GM12878 (cell line): ENCODE measurements at regions not wholly inside any gene's neighbourhood (a gene's known extent, or its start where the extent isn't known, plus 50 kb on each side); places are given as distances from the start of the nearest gene placed in this dataset.

Source experiments
- ATAC-seq: fragments of 200-7000 bp; cut with Tn5 transposase; 3 replicates; pipeline ENCODE4 v1.9.1; 2020; ENCODE audit warnings: mild to moderate bottlenecking, moderate library complexity
- BruUV-seq: library from RNA; stranded (reverse); fragments of 400-500 nt; replicated peaks from 2 replicates; lab custom pipeline; 2021; lab: Mats Ljungman, UMichigan
- CTCF ChIA-PET: fragments of 300-600 bp; sonication (Branson Sonifier 250); formaldehyde crosslinking; extraction: SDS; loops from one replicate; lab custom pipeline; 2021; ENCODE audit warnings: inconsistent platforms; lab: Yijun Ruan, JAX
- POLR2A ChIA-PET: fragments of 350-600 bp; formaldehyde crosslinking; extraction: SDS; loops from one replicate; lab custom pipeline; 2021; ENCODE audit warnings: inconsistent platforms; lab: Charles Lee
- RAD21 ChIA-PET: fragments of 300-600 bp; sonication (Branson Sonifier 250); formaldehyde crosslinking; loops from one replicate; lab custom pipeline; 2023; ENCODE audit warnings: antibody characterized with exemption; ENCODE audit not compliant: unreplicated experiment; lab: Charles Lee
- SMC1A ChIA-PET: fragments of 300-600 bp; sonication (Branson Sonifier 250); formaldehyde crosslinking; loops from one replicate; lab custom pipeline; 2023; ENCODE audit not compliant: unreplicated experiment, uncharacterized antibody; lab: Charles Lee
- DNase-seq: peaks from one replicate; pipeline ENCODE4 v3.0.0-alpha.2; 2011; ENCODE audit warnings: low read depth, low spot score
- FAIRE-seq: peaks from 3 replicates; lab custom pipeline; 2011; peaks lifted over from hg19 to GRCh38; lab: Jason Lieb, UNC
- H2AFZ ChIP-seq: 2 replicates; pipeline ENCODE4 v1.6.0; 2011; ENCODE audit warnings: low read depth, low read length, control low read depth; ENCODE audit not compliant: control insufficient read depth
- H3K27ac ChIP-seq: 2 replicates; pipeline ENCODE4 v1.5.1; 2011; ENCODE audit warnings: control low read depth; ENCODE audit not compliant: control insufficient read depth, insufficient read depth
- H3K27me3 ChIP-seq, 2 experiments: replicated peaks in 1 of 2; 2 replicates each; pipeline versions ENCODE4 v1.6.0 to v1.6.1; 2011; ENCODE audit warnings: low read length in 1 of 2; ENCODE audit not compliant: control insufficient read depth in 2 of 2, insufficient read depth in 2 of 2
- H3K36me3 ChIP-seq, 2 experiments: 2 replicates each; pipeline ENCODE4 v1.5.1; 2011; ENCODE audit warnings: low read length in 1 of 2; ENCODE audit not compliant: control insufficient read depth in 2 of 2, insufficient read depth in 2 of 2
- H3K4me1 ChIP-seq: 2 replicates; pipeline ENCODE4 v1.6.1; 2011; ENCODE audit warnings: mild to moderate bottlenecking, low read length, moderate library complexity, mixed read lengths; ENCODE audit not compliant: control insufficient read depth, insufficient read depth
- H3K4me2 ChIP-seq: 2 replicates; pipeline ENCODE4 v1.6.0; 2011; ENCODE audit warnings: control low read depth; ENCODE audit not compliant: control insufficient read depth, insufficient read depth
- H3K4me3 ChIP-seq: fragments of 200-600 bp; sonication (generic); 2 replicates; pipeline ENCODE4 v1.5.1; 2016
- H3K79me2 ChIP-seq: 2 replicates; pipeline ENCODE4 v1.6.0; 2011; ENCODE audit warnings: low read length; ENCODE audit not compliant: control insufficient read depth, insufficient read depth
- H3K9ac ChIP-seq: 2 replicates; pipeline ENCODE4 v1.8.0; 2011; ENCODE audit warnings: low read length, control low read depth, mixed read lengths; ENCODE audit not compliant: control insufficient read depth, insufficient read depth
- H3K9me3 ChIP-seq: replicated peaks from 3 replicates; pipeline ENCODE4 v1.5.1; 2011; ENCODE audit warnings: mild to moderate bottlenecking, low read length; ENCODE audit not compliant: control insufficient read depth, insufficient read depth
- H4K20me1 ChIP-seq: 2 replicates; pipeline ENCODE4 v1.6.0; 2011; ENCODE audit not compliant: control insufficient read depth, insufficient read depth
- ATF7 ChIP-seq: fragments of 450-650 bp; IDR thresholded peaks from 2 replicates; pipeline ENCODE4 v1.6.1; 2016; ENCODE audit warnings: low read depth, mild to moderate bottlenecking
- BCL11A ChIP-seq: IDR thresholded peaks from 2 replicates; pipeline ENCODE4 v1.6.1; 2011; ENCODE audit warnings: low read depth, low read length
- CREM ChIP-seq: IDR thresholded peaks from 2 replicates; pipeline ENCODE4 v1.6.1; 2014; ENCODE audit warnings: antibody characterized with exemption, low read depth
- EP300 ChIP-seq, 2 experiments: fragments of 150-350 bp in 1 of 2; IDR thresholded peaks; 2 replicates each; pipeline ENCODE4 v1.6.1; 2011 to 2012; ENCODE audit warnings: low read depth in 2 of 2, low read length in 2 of 2, borderline replicate concordance in 1 of 2, improper control_type of control experiment in 1 of 2, inconsistent platforms in 1 of 2; ENCODE audit not compliant: control insufficient read depth in 1 of 2
- FOXM1 ChIP-seq: IDR thresholded peaks from 2 replicates; pipeline ENCODE4 v1.6.1; 2012; ENCODE audit warnings: low read depth, mild to moderate bottlenecking, inconsistent platforms, low read length, moderate library complexity
- NBN ChIP-seq: fragments of 450-650 bp; IDR thresholded peaks from 2 replicates; pipeline ENCODE4 v1.6.1; 2016
- NFYB ChIP-seq: IDR thresholded peaks from 2 replicates; pipeline ENCODE4 v1.6.1; 2011; ENCODE audit warnings: low read depth, mild to moderate bottlenecking, low read length, improper control_type of control experiment, moderate library complexity; ENCODE audit not compliant: insufficient read depth
- PBX3 ChIP-seq: IDR thresholded peaks from 2 replicates; pipeline ENCODE4 v1.6.1; 2011; ENCODE audit warnings: mild to moderate bottlenecking, low read depth, low read length, moderate library complexity; ENCODE audit not compliant: insufficient replicate concordance
- SP1 ChIP-seq: IDR thresholded peaks from one replicate; pipeline ENCODE4 v1.6.1; 2011; ENCODE audit warnings: low read depth, low read length
- STAT3 ChIP-seq: IDR thresholded peaks from 2 replicates; pipeline ENCODE4 v1.6.1; 2011; ENCODE audit warnings: low read depth, low read length, improper control_type of control experiment
- SUZ12 ChIP-seq: fragments of 200-600 bp; sonication (generic); IDR thresholded peaks from one replicate; pipeline ENCODE4 v1.6.1; 2018; ENCODE audit warnings: antibody characterized with exemption, mild to moderate bottlenecking; ENCODE audit not compliant: unreplicated experiment
- USF2 ChIP-seq: IDR thresholded peaks from 2 replicates; pipeline ENCODE4 v1.6.1; 2011; ENCODE audit warnings: low read depth, low read length, improper control_type of control experiment, borderline replicate concordance
- ZBTB33 ChIP-seq: fragments of 450-650 bp; IDR thresholded peaks from 2 replicates; pipeline ENCODE4 v1.6.1; 2017; ENCODE audit warnings: mild to moderate bottlenecking
- ZNF622 ChIP-seq: fragments of 450-650 bp; IDR thresholded peaks from 2 replicates; pipeline ENCODE4 v1.6.1; 2017; ENCODE audit warnings: mild to moderate bottlenecking, inconsistent platforms
- ZSCAN29 ChIP-seq: fragments of 450-650 bp; IDR thresholded peaks from 2 replicates; pipeline ENCODE4 v1.6.1; 2017; ENCODE audit warnings: mild to moderate bottlenecking, moderate library complexity
- WGBS: methylation state at CpG from one replicate; pipeline ENCODE4 v1.1.6; 2016; ENCODE audit warnings: low lambda C conversion rate; ENCODE audit not compliant: insufficient replicate concordance, insufficient coverage; ENCODE audit errors: missing lambda C conversion rate; 5-methylcytosine and 5-hydroxymethylcytosine counted together
- in situ Hi-C: fragments of 300-500 bp; cut with MboI; formaldehyde crosslinking; loops from 9 replicates; pipeline ENCODE4 v1.14.3; 2018; ENCODE audit warnings: mixed read lengths
- intact Hi-C: fragments of 100-400 bp; cut with micrococcal nuclease; formaldehyde crosslinking; loops from one replicate; pipeline ENCODE4 v1.14.2; 2022; ENCODE audit not compliant: unreplicated experiment

DNA sequence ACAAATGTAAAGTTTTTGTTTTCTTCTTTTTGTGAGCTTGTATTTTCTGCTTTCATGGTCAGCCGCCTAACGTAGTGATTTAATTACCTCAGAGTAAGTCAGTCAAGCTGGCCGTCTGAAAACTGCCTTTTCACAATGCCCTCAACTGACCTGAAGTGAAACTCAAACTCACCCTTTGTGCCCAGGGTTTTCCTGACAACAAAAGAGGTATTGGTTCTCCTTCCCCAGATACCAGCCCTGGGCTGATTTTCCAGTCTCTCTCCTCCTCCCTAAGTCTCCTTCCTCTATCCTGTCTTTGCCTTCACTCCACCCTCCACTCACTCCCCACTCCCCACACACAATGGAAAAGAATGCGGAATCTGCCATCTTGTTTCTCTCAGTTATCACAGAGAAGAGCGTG lies 184.5 kb upstream of the HEY2 start:
- SMC1A ChIA-PET = no interaction called here
- H3K36me3 ChIP-seq = no peaks in the 10 kb centered on the region
- no peak for ATAC-seq
- no peak overlapping the region for H2AFZ ChIP-seq
- no peak overlapping the region for H3K9ac ChIP-seq
- H3K27me3 ChIP-seq = no peaks in the 10 kb centered on the region
- no peak overlapping the region for H3K4me2 ChIP-seq
- intact Hi-C loops = no loop called here
- BruUV-seq = no TSS peak
- RAD21 ChIA-PET = interaction anchor here (1.5 kb wide), 1 partner anchor 189 kb away, joined by 3 read pairs; no protein-coding TSS in a partner anchor
- DNase-seq = no peak
- no peaks in the 10 kb centered on the region for H4K20me1 ChIP-seq
- no peak overlapping the region for H3K27ac ChIP-seq
- FAIRE-seq = no peak
- no peak overlapping the region for H3K4me3 ChIP-seq
- no peaks in the 10 kb centered on the region for H3K9me3 ChIP-seq
- H3K79me2 ChIP-seq = no peaks in the 10 kb centered on the region
- in situ Hi-C loops = no loop called here
- H3K4me1 ChIP-seq = no peaks in the 10 kb centered on the region
- CTCF ChIA-PET = no interaction called here
- TF ChIP-seq BCL11A (no peak), STAT3 (no peak), USF2 (no peak), ATF7 (no peak), NFYB (no peak), SP1 (no peak), FOXM1 (no peak), CREM (no peak), PBX3 (no peak), NBN (no peak), SUZ12 (no peak), EP300 (IDR thresholded peaks at IDR 0.05; ENCODE audit: borderline replicate concordance in 1 of 2, control insufficient read depth in 1 of 2, low read depth in 2 of 2, low read length in 2 of 2) (no peak), ZNF622 (no peak), ZSCAN29 (no peak), ZBTB33 (no peak)
- 52% methylated on average over 5 of the region's 5 CpGs for WGBS
- POLR2A ChIA-PET = no interaction called here
